ENCODE measurements at regions not wholly inside any gene's neighbourhood (a gene's known extent, or its start where the extent isn't known, plus 50 kb on each side); places are given as distances from the start of the nearest gene placed in this dataset.

DNA sequence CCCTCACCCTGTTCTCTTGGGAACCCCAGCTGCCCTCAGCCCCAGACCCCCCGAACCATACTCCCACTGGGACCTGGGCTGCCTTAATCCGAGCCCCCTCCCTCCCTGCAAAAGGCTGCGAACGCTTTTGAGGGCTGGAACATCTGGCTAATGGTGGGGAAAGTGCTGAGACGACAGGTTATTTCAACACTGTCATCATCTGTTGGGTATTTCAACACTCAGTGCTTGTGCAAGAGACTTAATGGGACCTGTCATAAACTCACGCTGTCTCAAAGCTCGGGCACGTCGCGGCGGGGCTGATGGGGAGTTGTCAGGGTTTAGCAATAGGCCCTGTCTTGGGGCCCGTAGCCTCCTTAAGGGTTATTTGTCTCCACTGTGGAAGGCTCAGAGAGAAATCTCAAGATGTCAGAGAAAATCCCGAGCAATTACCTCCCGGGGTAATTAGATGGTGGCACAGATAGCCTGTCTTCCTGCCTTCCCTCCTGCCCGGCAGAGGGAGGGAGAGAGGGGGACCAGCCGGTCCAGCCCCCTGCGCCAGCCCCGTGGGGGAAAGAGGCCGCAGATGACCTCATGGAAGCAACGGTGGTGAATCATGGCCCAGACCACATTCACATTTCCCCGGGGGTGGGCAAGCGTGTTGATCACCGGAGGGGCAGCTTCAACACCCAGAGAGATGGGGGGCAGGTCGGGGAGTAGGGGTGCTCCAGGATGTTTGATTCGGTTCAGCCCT lies 88.7 kb upstream of the MYL10 start:
- TF ChIP-seq OSR1 (CRISPR knock-in tag; IDR thresholded peaks at IDR 0.05) (no peak), ZFP3 (CRISPR knock-in tag; IDR thresholded peaks at IDR 0.05) (no peak)
- TF ChIP-seq, protein P1, sequence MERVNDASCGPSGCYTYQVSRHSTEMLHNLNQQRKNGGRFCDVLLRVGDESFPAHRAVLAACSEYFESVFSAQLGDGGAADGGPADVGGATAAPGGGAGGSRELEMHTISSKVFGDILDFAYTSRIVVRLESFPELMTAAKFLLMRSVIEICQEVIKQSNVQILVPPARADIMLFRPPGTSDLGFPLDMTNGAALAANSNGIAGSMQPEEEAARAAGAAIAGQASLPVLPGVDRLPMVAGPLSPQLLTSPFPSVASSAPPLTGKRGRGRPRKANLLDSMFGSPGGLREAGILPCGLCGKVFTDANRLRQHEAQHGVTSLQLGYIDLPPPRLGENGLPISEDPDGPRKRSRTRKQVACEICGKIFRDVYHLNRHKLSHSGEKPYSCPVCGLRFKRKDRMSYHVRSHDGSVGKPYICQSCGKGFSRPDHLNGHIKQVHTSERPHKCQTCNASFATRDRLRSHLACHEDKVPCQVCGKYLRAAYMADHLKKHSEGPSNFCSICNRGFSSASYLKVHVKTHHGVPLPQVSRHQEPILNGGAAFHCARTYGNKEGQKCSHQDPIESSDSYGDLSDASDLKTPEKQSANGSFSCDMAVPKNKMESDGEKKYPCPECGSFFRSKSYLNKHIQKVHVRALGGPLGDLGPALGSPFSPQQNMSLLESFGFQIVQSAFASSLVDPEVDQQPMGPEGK (CRISPR knock-in tag; IDR thresholded peaks at IDR 0.05; ENCODE audit: borderline replicate concordance), result no peak
